ENCODE measurements at regions not wholly inside any gene's neighbourhood (a gene's known extent, or its start where the extent isn't known, plus 50 kb on each side); places are given as distances from the start of the nearest gene placed in this dataset.

- DNase-seq = no peak
Measured at GRCh38 chr16:6493555-6493954, 839.1 kb upstream of the RBFOX1 start.

- no peak for DNase-seq
Measured at GRCh38 chr16:6492742-6493141, 839.9 kb upstream of the RBFOX1 start.

GRCh38 chr16:6484935-6485334, 847.7 kb upstream of the RBFOX1 start:
- DNase-seq = no peak

- DNase-seq = no peak
Measured at GRCh38 chr16:6484081-6484480, 848.6 kb upstream of the RBFOX1 start.

GRCh38 chr16:6483469-6484033, 849.1 kb upstream of the RBFOX1 start:
- DNase-seq = no peak

GRCh38 chr16:6482696-6483468, 849.8 kb upstream of the RBFOX1 start:
- DNase-seq = no peak

- no peak for DNase-seq
Measured at GRCh38 chr16:6481894-6482293, 850.8 kb upstream of the RBFOX1 start.

GRCh38 chr16:6453742-6454141, 878.9 kb upstream of the RBFOX1 start:
- DNase-seq = no peak

GRCh38 chr16:6447021-6447790, 885.4 kb upstream of the RBFOX1 start:
- DNase-seq = no peak

- no peak for DNase-seq
Measured at GRCh38 chr16:6446370-6446769, 886.3 kb upstream of the RBFOX1 start.

- DNase-seq = no peak
Measured at GRCh38 chr16:6439129-6439528, 893.5 kb upstream of the RBFOX1 start.

- no peak for DNase-seq
Measured at GRCh38 chr16:6428861-6429260, 903.8 kb upstream of the RBFOX1 start.

- DNase-seq = no peak
Measured at GRCh38 chr16:6427621-6428020, 905.0 kb upstream of the RBFOX1 start.

GRCh38 chr16:6407596-6407995, 925.0 kb upstream of the RBFOX1 start:
- no peak for DNase-seq

GRCh38 chr16:6406028-6406427, 926.6 kb upstream of the RBFOX1 start:
- no peak for DNase-seq

GRCh38 chr16:6382924-6383459, 949.7 kb upstream of the RBFOX1 start:
- DNase-seq = no peak

- DNase-seq = no peak
Measured at GRCh38 chr16:6381896-6382295, 950.7 kb upstream of the RBFOX1 start.

GRCh38 chr16:6377956-6378355, 954.7 kb upstream of the RBFOX1 start:
- DNase-seq = no peak

GRCh38 chr16:6375465-6376075, 957.1 kb upstream of the RBFOX1 start:
- no peak for DNase-seq

- no peak for DNase-seq
Measured at GRCh38 chr16:6374821-6375220, 957.8 kb upstream of the RBFOX1 start.

GRCh38 chr16:6364846-6365245, 967.8 kb upstream of the RBFOX1 start:
- DNase-seq = no peak

GRCh38 chr16:6363896-6364607, 968.6 kb upstream of the RBFOX1 start:
- DNase-seq = no peak

- no peak for DNase-seq
Measured at GRCh38 chr16:6363396-6363795, 969.2 kb upstream of the RBFOX1 start.
